HEK293T (cell line): ENCODE measurements at regions not wholly inside any gene's neighbourhood (a gene's known extent, or its start where the extent isn't known, plus 50 kb on each side); places are given as distances from the start of the nearest gene placed in this dataset.

Experiments used
- ARNT ChIP-seq: fragments of 450-650 bp; IDR thresholded peaks from 2 replicates; pipeline ENCODE4 v1.6.1; 2017; ENCODE audit warnings: mild to moderate bottlenecking
- BHLHE40 ChIP-seq: fragments of 450-650 bp; IDR thresholded peaks from 2 replicates; pipeline ENCODE4 v1.6.1; 2016; ENCODE audit warnings: mild to moderate bottlenecking, moderate library complexity, borderline replicate concordance
- CTBP1 ChIP-seq: fragments of 450-650 bp; IDR thresholded peaks from 2 replicates; pipeline ENCODE4 v1.6.1; 2016; ENCODE audit warnings: borderline replicate concordance
- ELF4 ChIP-seq: fragments of 450-650 bp; IDR thresholded peaks from 2 replicates; pipeline ENCODE4 v1.6.1; 2017; ENCODE audit warnings: antibody characterized with exemption
- FOXA1 ChIP-seq: fragments of 450-650 bp; IDR thresholded peaks from 2 replicates; pipeline ENCODE4 v1.6.1; 2016; ENCODE audit warnings: mild to moderate bottlenecking
- FOXK2 ChIP-seq: fragments of 450-650 bp; IDR thresholded peaks from 2 replicates; pipeline ENCODE4 v1.6.1; 2016; ENCODE audit warnings: mild to moderate bottlenecking
- FOXM1 ChIP-seq: fragments of 450-650 bp; IDR thresholded peaks from 2 replicates; pipeline ENCODE4 v1.6.1; 2017; ENCODE audit warnings: mild to moderate bottlenecking, borderline replicate concordance
- HDGF ChIP-seq: fragments of 450-650 bp; IDR thresholded peaks from 2 replicates; pipeline ENCODE4 v1.6.1; 2017; ENCODE audit warnings: antibody characterized with exemption, borderline replicate concordance
- L3MBTL2 ChIP-seq: fragments of 450-650 bp; conservative IDR thresholded peaks from 2 replicates; pipeline ENCODE4 v1.6.1; 2016; ENCODE audit warnings: mild to moderate bottlenecking
- NFRKB ChIP-seq: fragments of 450-650 bp; IDR thresholded peaks from 2 replicates; pipeline ENCODE4 v1.6.1; 2016; ENCODE audit warnings: mild to moderate bottlenecking, moderate library complexity
- PKNOX1 ChIP-seq: fragments of 450-650 bp; IDR thresholded peaks from 2 replicates; pipeline ENCODE4 v1.6.1; 2016
- SP1 ChIP-seq: fragments of 450-650 bp; IDR thresholded peaks from 2 replicates; pipeline ENCODE4 v1.6.1; 2017
- SUZ12 ChIP-seq: fragments of 450-650 bp; IDR thresholded peaks from 2 replicates; pipeline ENCODE4 v1.6.1; 2016; ENCODE audit warnings: mild to moderate bottlenecking
- ZNF384 ChIP-seq: fragments of 450-650 bp; IDR thresholded peaks from 2 replicates; pipeline ENCODE4 v1.6.1; 2016

GRCh38 chr4:60814549-60814948, 385.6 kb upstream of the ADGRL3 start:
- TF ChIP-seq L3MBTL2 (no peak), ELF4 (no peak), FOXK2 (no peak), SP1 (no peak), PKNOX1 (no peak), BHLHE40 (no peak), FOXM1 (no peak), NFRKB (no peak), SUZ12 (no peak), FOXA1 (no peak), HDGF (no peak), ARNT (no peak), ZNF384 (no peak), CTBP1 (no peak)
